Thyroid gland (tissue), 4 donors: ENCODE measurements at regions not wholly inside any gene's neighbourhood (a gene's known extent, or its start where the extent isn't known, plus 50 kb on each side); places are given as distances from the start of the nearest gene placed in this dataset.

Experiments
- DNase-seq, 2 donors: peaks; one replicate each; pipeline ENCODE4 v3.0.0-alpha.2; 2019
- H3K27ac ChIP-seq, 3 donors: fragments of 200-600 bp; sonication (generic); 1 replicate in 2 of 3; 2 replicates in 1 of 3; pipeline ENCODE4 v1.5.1; 2016 to 2019; ENCODE audit warnings: mild to moderate bottlenecking in 1 of 3, moderate library complexity in 1 of 3
- H3K27me3 ChIP-seq: fragments of 200-600 bp; sonication (generic); one replicate; pipeline ENCODE4 v1.5.1; 2019
- H3K36me3 ChIP-seq, 2 donors: fragments of 200-600 bp; sonication (generic); one replicate each; pipeline ENCODE4 v1.5.1; 2016 to 2019
- H3K4me1 ChIP-seq, 2 donors: fragments of 200-600 bp; sonication (generic); one replicate each; pipeline ENCODE4 v1.5.1; 2017 to 2019
- H3K4me3 ChIP-seq, 3 donors: fragments of 200-600 bp; sonication (generic); replicated peaks in 1 of 3; 1 replicate in 2 of 3; 2 replicates in 1 of 3; pipeline ENCODE4 v1.5.1; 2016; ENCODE audit warnings: mild to moderate bottlenecking in 1 of 3
- H3K9me3 ChIP-seq: fragments of 200-600 bp; sonication (generic); one replicate; pipeline ENCODE4 v1.5.1; 2017
- CTCF ChIP-seq, 6 experiments: fragments of 200-600 bp in 3 of 6; fragments of 450-650 bp in 3 of 6; sonication (generic) in 3 of 6; IDR thresholded peaks; one replicate each; pipeline ENCODE4 v1.5.1; 2016 to 2019; ENCODE audit warnings: antibody characterized with exemption in 6 of 6, mild to moderate bottlenecking in 2 of 6, inconsistent platforms in 1 of 6, moderate library complexity in 1 of 6
- POLR2A ChIP-seq, 2 donors: fragments of 450-650 bp; IDR thresholded peaks; one replicate each; pipeline ENCODE4 v1.6.1; 2017; ENCODE audit warnings: antibody characterized with exemption in 2 of 2, mild to moderate bottlenecking in 2 of 2, moderate library complexity in 1 of 2
- WGBS, 2 donors: methylation state at CpG; one replicate each; pipeline ENCODE4 v1.1.5; 2017; 5-methylcytosine and 5-hydroxymethylcytosine counted together
- intact Hi-C: fragments of 100-400 bp; cut with DNase I; formaldehyde crosslinking; loops from one replicate; pipeline ENCODE4 v1.15.1; 2023

DNA sequence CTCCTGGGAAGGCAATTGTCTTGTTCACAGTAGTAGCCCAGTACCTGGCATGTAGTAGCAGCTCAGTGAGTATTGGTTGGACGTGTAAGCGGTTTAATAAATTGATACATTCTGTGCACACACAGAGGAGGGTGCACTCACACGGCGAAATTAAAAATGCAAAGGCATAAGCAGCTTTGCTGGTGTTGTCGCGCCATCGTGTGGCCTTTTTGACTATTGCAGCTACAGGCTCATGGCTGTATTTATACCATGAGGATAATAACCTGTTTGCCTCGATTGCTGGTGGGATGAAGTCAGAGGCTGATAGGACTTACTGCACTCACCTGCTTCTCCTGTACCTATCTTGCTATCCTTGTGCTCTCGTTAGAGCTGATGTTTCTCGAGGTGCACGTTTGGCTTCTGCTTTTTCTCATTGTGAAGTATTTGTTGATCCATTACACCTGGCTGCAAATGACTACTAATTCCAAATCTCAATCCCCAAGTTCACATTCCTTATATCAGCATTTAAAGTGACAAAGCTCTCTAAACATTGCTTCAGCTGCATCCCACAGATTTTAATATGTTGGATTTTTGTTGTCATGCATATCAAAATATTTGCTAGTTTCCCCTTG, 61.5 kb downstream of the TBXT start:
- H3K27me3 ChIP-seq = no peaks in the 10 kb centered on the region
- no peaks in the 10 kb centered on the region for H3K36me3 ChIP-seq
- H3K9me3 ChIP-seq = no peaks in the 10 kb centered on the region
- no peaks in the 10 kb centered on the region for H3K4me1 ChIP-seq
- no peak overlapping the region for H3K27ac ChIP-seq
- H3K4me3 ChIP-seq = no peak overlapping the region
- TF ChIP-seq POLR2A (IDR thresholded peaks at IDR 0.05) (no peak), CTCF (IDR thresholded peaks at IDR 0.05) (peak; percentile 75 to 97 (median 90))
- 1 to 2% methylated on average over 11 of the region's 11 CpGs for WGBS, 2 donors
- intact Hi-C loops = no loop called here
- DNase-seq = peak; percentile 79 to 83

GRCh38 chr6:166105341-166106075, 62.1 kb downstream of the TBXT start:
- TF ChIP-seq POLR2A (IDR thresholded peaks at IDR 0.05) (no peak), CTCF (IDR thresholded peaks at IDR 0.05) (no peak)
- intact Hi-C loops = loop anchor here (2.0 kb wide), 1 partner anchor 221 kb away; no protein-coding TSS in a partner anchor
- 64 to 69% methylated on average over 9 to 10 of the region's 10 CpGs for WGBS, 2 donors
- Histone ChIP-seq H3K4me3 (no peak overlapping the region), H3K9me3 (no peaks in the 10 kb centered on the region), H3K27me3 (no peaks in the 10 kb centered on the region), H3K36me3 (no peaks in the 10 kb centered on the region), H3K4me1 (no peaks in the 10 kb centered on the region), H3K27ac (no peak overlapping the region)
- no peak for DNase-seq

DNA sequence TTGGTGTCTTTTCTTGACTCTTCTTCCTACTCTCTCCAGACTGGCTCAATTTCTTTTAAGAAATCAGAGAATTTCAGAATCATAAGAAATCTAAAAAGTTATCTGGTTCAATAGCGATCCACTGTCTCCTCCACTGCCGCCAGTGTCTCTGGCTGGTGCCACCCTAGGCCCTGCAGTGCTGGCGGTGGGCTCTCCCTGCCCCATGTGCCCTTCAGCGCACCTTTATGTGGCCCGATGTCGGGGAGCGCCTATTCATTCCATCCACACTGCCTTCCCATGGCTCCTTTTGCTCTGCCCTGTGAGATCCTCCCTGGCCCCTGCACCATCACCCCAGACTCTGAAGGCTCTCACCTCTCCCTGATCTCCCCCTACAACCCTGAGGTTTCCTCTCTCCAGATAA, 62.8 kb downstream of the TBXT start:
- Histone ChIP-seq H3K9me3 (no peaks in the 10 kb centered on the region), H3K36me3 (no peaks in the 10 kb centered on the region), H3K4me3 (no peak overlapping the region), H3K27me3 (no peaks in the 10 kb centered on the region), H3K27ac (no peak overlapping the region), H3K4me1 (no peaks in the 10 kb centered on the region)
- intact Hi-C loops = loop anchor here (2.0 kb wide), 1 partner anchor 220 kb away; no protein-coding TSS in a partner anchor
- TF ChIP-seq POLR2A (IDR thresholded peaks at IDR 0.05) = no peak
- no peak for TF ChIP-seq CTCF (IDR thresholded peaks at IDR 0.05)
- no peak for DNase-seq
- WGBS, 2 donors = 96 to 98% methylated on average over 7 of the region's 7 CpGs

DNA sequence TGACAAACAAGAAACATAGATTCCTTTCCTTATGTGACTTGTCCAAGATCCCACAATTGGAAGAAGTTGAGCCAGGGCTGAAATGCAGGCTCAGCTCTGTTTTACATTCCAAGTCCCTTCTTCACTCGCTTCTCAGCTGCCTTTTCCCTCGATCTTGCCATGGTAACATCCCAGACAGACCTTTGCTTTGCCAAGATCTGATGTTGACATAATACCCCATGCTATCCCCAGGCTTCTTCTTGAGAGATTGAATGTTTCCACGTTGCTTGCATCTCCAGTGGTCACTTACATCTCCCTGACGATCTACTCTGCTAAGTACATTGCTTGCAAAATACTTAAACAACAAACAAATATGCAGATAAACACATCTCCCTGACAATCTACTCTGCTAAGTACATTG, 63.5 kb downstream of the TBXT start:
- H3K27ac ChIP-seq = no peak overlapping the region
- H3K27me3 ChIP-seq = no peaks in the 10 kb centered on the region
- no peaks in the 10 kb centered on the region for H3K4me1 ChIP-seq
- intact Hi-C loops = loop anchor here (2.0 kb wide), 1 partner anchor 219 kb away; no protein-coding TSS in a partner anchor
- DNase-seq = no peak
- no peaks in the 10 kb centered on the region for H3K36me3 ChIP-seq
- H3K9me3 ChIP-seq = no peaks in the 10 kb centered on the region
- H3K4me3 ChIP-seq = no peak overlapping the region
- TF ChIP-seq POLR2A (IDR thresholded peaks at IDR 0.05) = no peak
- TF ChIP-seq CTCF (IDR thresholded peaks at IDR 0.05) = no peak
- WGBS, 2 donors = 40 to 47% methylated on average over 4 of the region's 4 CpGs

GRCh38 chr6:166101819-166102419, 65.7 kb downstream of the TBXT start:
- intact Hi-C loops = no loop called here
- TF ChIP-seq POLR2A (IDR thresholded peaks at IDR 0.05) (no peak), CTCF (IDR thresholded peaks at IDR 0.05) (no peak)
- DNase-seq = no peak
- H3K27ac ChIP-seq = no peak overlapping the region
- H3K4me1 ChIP-seq = no peaks in the 10 kb centered on the region
- no peaks in the 10 kb centered on the region for H3K9me3 ChIP-seq
- no peaks in the 10 kb centered on the region for H3K27me3 ChIP-seq
- H3K36me3 ChIP-seq = no peaks in the 10 kb centered on the region
- H3K4me3 ChIP-seq = no peak overlapping the region
